ENCODE measurements at regions not wholly inside any gene's neighbourhood (a gene's known extent, or its start where the extent isn't known, plus 50 kb on each side); places are given as distances from the start of the nearest gene placed in this dataset.

DNA sequence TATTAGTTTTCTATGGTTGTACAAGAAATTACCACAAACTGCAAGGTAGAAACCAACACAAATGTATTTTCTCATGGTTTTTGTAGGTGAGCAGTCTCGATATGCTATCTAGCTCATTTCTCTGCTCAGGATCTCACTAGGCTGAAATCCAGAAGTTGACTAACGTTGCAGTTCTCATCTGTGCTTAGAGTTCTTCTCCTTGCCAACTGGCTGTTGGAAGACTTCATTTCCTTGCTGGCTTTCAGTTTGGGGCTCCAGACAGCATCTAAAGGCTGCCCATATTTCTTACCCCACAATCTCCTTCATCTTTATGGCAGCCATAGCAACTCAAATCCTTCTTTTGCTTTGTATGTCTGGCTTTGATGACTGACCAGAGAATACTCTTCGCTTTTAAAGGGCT is 362.6 kb upstream of the ADGRL4 start:
- H3K36me3 ChIP-seq: no peaks in the 10 kb centered on the region
- TF ChIP-seq, protein P1, sequence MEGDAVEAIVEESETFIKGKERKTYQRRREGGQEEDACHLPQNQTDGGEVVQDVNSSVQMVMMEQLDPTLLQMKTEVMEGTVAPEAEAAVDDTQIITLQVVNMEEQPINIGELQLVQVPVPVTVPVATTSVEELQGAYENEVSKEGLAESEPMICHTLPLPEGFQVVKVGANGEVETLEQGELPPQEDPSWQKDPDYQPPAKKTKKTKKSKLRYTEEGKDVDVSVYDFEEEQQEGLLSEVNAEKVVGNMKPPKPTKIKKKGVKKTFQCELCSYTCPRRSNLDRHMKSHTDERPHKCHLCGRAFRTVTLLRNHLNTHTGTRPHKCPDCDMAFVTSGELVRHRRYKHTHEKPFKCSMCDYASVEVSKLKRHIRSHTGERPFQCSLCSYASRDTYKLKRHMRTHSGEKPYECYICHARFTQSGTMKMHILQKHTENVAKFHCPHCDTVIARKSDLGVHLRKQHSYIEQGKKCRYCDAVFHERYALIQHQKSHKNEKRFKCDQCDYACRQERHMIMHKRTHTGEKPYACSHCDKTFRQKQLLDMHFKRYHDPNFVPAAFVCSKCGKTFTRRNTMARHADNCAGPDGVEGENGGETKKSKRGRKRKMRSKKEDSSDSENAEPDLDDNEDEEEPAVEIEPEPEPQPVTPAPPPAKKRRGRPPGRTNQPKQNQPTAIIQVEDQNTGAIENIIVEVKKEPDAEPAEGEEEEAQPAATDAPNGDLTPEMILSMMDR (IDR thresholded peaks at IDR 0.05): no peak
- TF ChIP-seq POLR2AphosphoS5 (IDR thresholded peaks at IDR 0.05) (no peak), POLR2A (IDR thresholded peaks at IDR 0.05; ENCODE audit: low read depth) (no peak), EP300 (IDR thresholded peaks at IDR 0.05) (no peak)
- no peak overlapping the region for H3K27ac ChIP-seq (replicated peaks in 1 of 4)
- no peak for DNase-seq (ENCODE audit: extremely low spot score)
- H3K4me3 ChIP-seq: no peak overlapping the region
- intact Hi-C loops (cut with DNase I): no loop called here
- peaks cover 0 to 7% (median 6%) of the 10 kb centered on the region in 4 donors for H3K4me1 ChIP-seq
- no peaks in the 10 kb centered on the region for H3K9me3 ChIP-seq
- H3K27me3 ChIP-seq: no peaks in the 10 kb centered on the region
- WGBS: 81% methylated on average over 3 of the region's 3 CpGs

DNA sequence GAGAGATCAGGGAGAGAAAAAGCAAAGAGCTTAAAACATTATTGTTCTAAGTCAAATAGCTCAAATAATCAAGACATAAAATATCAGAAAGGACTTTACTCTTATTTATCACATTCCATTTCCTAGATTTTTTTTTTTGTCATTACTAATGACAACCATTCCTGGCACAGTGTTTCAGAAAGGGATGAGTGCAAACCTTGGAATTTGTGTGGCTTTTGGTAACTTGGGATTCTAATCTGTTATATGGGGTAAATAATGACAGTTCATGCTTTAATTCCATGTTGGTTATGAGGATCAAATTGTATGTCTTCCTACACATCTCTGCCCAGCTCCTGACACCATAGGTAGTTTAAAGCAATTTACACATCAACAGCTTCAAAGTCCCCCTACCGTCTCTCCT is 358.4 kb upstream of the ADGRL4 start:
- Histone ChIP-seq H3K9me3 (no peaks in the 10 kb centered on the region), H3K4me1 (no peaks in the 10 kb centered on the region), H3K27ac (replicated peaks in 1 of 4) (no peak overlapping the region), H3K27me3 (no peaks in the 10 kb centered on the region), H3K36me3 (no peaks in the 10 kb centered on the region), H3K4me3 (no peak overlapping the region)
- intact Hi-C loops (cut with DNase I): no loop called here
- no peak for TF ChIP-seq EP300 (IDR thresholded peaks at IDR 0.05)
- TF ChIP-seq, protein P1 (IDR thresholded peaks at IDR 0.05): no peak
- no peak for TF ChIP-seq POLR2A (IDR thresholded peaks at IDR 0.05; ENCODE audit: low read depth)
- no peak for TF ChIP-seq POLR2AphosphoS5 (IDR thresholded peaks at IDR 0.05)
- 74% methylated on average over 1 of the region's 1 CpG for WGBS
- DNase-seq (ENCODE audit: extremely low spot score): no peak

DNA sequence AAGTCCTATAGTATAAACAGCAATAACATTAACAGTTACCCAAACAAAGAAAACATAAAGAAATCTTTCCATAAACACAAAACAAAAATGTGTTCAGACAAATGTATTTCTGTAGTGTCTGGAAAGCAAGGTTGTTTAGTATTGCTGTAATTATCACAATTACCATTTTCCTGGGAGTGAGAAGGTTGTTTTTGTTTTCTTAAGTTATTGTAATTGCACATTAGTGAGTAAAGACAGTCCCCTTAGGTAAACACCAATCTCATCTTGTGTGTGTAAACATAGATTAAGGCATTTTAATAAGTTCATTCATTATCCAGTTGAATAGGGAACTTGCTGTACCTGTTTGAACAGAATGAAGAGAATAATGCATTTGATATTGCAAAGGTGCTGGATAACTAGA is 356.9 kb upstream of the ADGRL4 start:
- H3K36me3 ChIP-seq: no peaks in the 10 kb centered on the region
- DNase-seq (ENCODE audit: extremely low spot score): no peak
- H3K27me3 ChIP-seq: no peaks in the 10 kb centered on the region
- TF ChIP-seq EP300 (IDR thresholded peaks at IDR 0.05): no peak
- no peak for TF ChIP-seq POLR2AphosphoS5 (IDR thresholded peaks at IDR 0.05)
- no peak overlapping the region for H3K27ac ChIP-seq (replicated peaks in 1 of 4)
- no peaks in the 10 kb centered on the region for H3K9me3 ChIP-seq
- H3K4me3 ChIP-seq: no peak overlapping the region
- intact Hi-C loops (cut with DNase I): no loop called here
- H3K4me1 ChIP-seq: no peaks in the 10 kb centered on the region

DNA sequence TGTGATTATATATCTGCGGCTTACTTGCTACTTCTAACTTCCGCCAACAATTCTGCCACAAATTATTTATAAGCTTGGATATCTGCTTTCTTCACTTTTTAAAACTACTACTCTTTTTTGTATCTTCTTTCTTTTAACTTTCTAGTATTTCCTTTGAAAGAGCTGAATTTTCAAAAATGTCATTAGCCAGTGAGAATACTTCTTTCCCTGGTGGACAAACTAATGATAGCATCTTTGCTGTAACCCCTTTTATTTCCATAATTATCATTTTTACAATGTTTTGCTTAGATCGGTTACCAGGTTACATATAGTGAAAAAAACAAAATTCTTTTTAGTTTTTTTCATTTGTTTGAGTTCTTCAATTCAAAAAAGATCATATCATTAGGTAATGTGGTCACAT is 355.9 kb upstream of the ADGRL4 start:
- no peaks in the 10 kb centered on the region for H3K4me1 ChIP-seq
- WGBS: 95% methylated on average over 3 of the region's 3 CpGs
- H3K36me3 ChIP-seq: no peaks in the 10 kb centered on the region
- no peaks in the 10 kb centered on the region for H3K9me3 ChIP-seq
- no peak overlapping the region for H3K4me3 ChIP-seq
- H3K27ac ChIP-seq (replicated peaks in 1 of 4): no peak overlapping the region
- no peak for DNase-seq (ENCODE audit: extremely low spot score)
- intact Hi-C loops (cut with DNase I): no loop called here
- no peaks in the 10 kb centered on the region for H3K27me3 ChIP-seq
- no peak for TF ChIP-seq POLR2AphosphoS5 (IDR thresholded peaks at IDR 0.05)
- TF ChIP-seq, protein P1 (IDR thresholded peaks at IDR 0.05): no peak
- TF ChIP-seq EP300 (IDR thresholded peaks at IDR 0.05): no peak
- no peak for TF ChIP-seq POLR2A (IDR thresholded peaks at IDR 0.05; ENCODE audit: low read depth)

DNA sequence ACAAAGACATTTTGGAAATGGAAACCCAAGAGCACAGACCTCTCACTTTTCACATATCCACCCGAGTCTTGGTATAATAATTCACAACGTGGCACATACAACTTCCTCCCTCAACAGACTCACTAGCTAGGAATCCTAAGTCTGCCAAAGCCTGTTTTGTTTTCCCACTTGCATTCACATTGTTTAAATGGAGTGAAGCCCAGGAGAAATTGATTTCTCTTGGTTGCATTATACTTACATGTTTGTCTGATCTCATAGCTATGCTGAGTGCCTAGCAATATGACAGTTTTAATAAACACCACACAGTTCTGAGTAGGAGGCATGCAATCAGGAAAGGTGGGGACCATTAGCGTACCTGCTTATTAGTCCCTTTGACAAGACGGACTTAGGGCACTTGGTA is 348.6 kb upstream of the ADGRL4 start:
- H3K27ac ChIP-seq (replicated peaks in 1 of 4): no peak overlapping the region
- H3K4me3 ChIP-seq: no peak overlapping the region
- DNase-seq (ENCODE audit: extremely low spot score): no peak
- H3K27me3 ChIP-seq: no peaks in the 10 kb centered on the region
- H3K9me3 ChIP-seq: no peaks in the 10 kb centered on the region
- TF ChIP-seq, protein P1 (IDR thresholded peaks at IDR 0.05): no peak
- no peak for TF ChIP-seq EP300 (IDR thresholded peaks at IDR 0.05)
- H3K36me3 ChIP-seq: no peaks in the 10 kb centered on the region
- intact Hi-C loops (cut with DNase I): no loop called here
- 69% methylated on average over 4 of the region's 4 CpGs for WGBS
- H3K4me1 ChIP-seq: no peaks in the 10 kb centered on the region
